SK-N-MC (cell line): ENCODE measurements at regions not wholly inside any gene's neighbourhood (a gene's known extent, or its start where the extent isn't known, plus 50 kb on each side); places are given as distances from the start of the nearest gene placed in this dataset.

Source experiments
- EZH2 ChIP-seq: fragments of 200-600 bp; sonication (generic); IDR thresholded peaks from one replicate; pipeline ENCODE4 v1.6.1; 2017; ENCODE audit warnings: antibody characterized with exemption
- FOXP2 ChIP-seq: optimal IDR thresholded peaks from 2 replicates; pipeline ENCODE3; 2011; ENCODE audit warnings: mild to moderate bottlenecking, moderate library complexity; ENCODE audit not compliant: insufficient read depth; ENCODE audit errors: extremely low read length, control extremely low read depth
- POLR2AphosphoS5 ChIP-seq: IDR thresholded peaks from 2 replicates; pipeline ENCODE4 v1.6.1; 2012; ENCODE audit warnings: mild to moderate bottlenecking, low read depth, low read length, borderline replicate concordance

DNA sequence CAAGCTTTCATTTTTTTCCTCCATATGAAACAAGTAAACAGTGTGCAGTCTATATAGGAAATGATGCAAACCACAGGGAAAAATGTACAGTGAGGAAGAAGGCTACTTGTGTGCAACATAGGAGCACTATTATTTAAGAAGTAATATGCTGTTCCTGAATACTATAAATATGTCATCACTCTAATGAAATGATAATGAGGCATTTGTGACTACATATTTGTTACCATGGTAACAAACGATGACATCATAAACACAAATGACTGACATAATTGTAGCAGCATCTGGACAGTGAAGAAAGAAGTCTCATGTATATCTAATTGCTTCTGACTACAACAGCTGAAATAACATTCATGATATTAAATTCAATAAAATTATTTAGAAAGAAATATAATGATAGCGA, 164.8 kb downstream of the C7orf25 start:
- no peak for TF ChIP-seq POLR2AphosphoS5
- TF ChIP-seq EZH2 = no peak
- TF ChIP-seq FOXP2 = no peak
